ENCODE measurements at regions not wholly inside any gene's neighbourhood (a gene's known extent, or its start where the extent isn't known, plus 50 kb on each side); places are given as distances from the start of the nearest gene placed in this dataset.

DNA sequence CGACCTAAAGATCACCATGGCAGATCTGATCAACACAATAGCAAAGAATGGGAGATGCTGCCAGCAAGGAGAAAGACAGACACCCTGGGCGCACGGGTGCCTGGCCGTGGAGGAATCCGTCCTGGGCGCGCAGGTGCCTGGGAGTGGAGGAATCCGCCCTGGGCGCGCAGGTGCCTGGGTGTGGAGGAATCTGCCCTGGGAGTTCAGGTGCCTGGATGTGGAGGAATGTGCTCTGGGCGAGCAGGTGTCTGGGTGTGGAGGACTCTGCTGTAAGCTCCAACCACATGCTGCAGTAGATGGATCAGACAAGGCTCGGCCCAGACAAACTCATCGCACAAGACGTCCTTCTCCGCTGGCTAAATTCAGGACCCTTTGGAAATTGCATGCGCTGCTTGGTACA, 346.3 kb upstream of the ADARB2 start:
- CTCF ChIA-PET, result no interaction called here
- dilution Hi-C loops (cut with HindIII; ENCODE audit: low sequenced_read_pairs, unreplicated experiment) (no loop called here), in situ Hi-C loops (cut with MboI; ENCODE audit: low sequenced_read_pairs) (no loop called here), intact Hi-C loops (cut with micrococcal nuclease) (no loop called here)
- Histone ChIP-seq H2BK15ac (ENCODE audit: low read depth, low read length) (no peak overlapping the region), H2BK120ac (ENCODE audit: low read depth, low read length) (no peak overlapping the region), H3K27ac (ENCODE audit: insufficient read depth, low read length) (no peak overlapping the region), H3K4me3 (ENCODE audit: insufficient read depth, low read depth, low read length) (no peak overlapping the region), H4K91ac (ENCODE audit: insufficient read depth, low read depth, low read length) (no peak overlapping the region), H3K9me3 (ENCODE audit: control insufficient read depth, insufficient read depth, low read length) (peaks cover 30% of the 10 kb centered on the region), H3K4me1 (ENCODE audit: control insufficient read depth, insufficient read depth, low read length) (no peaks in the 10 kb centered on the region), H4K5ac (ENCODE audit: low read depth, low read length) (no peak overlapping the region), H2AFZ (replicated peaks; ENCODE audit: low read length, poor library complexity) (no peak overlapping the region), H3K23ac (ENCODE audit: low read depth, low read length) (no peak overlapping the region), H3K9ac (ENCODE audit: low read depth, low read length) (no peak overlapping the region), H3K27me3 (ENCODE audit: control insufficient read depth, insufficient read depth, low read length) (no peaks in the 10 kb centered on the region), H3K56ac (ENCODE audit: extremely low read depth, insufficient read depth, low read length) (no peak overlapping the region), H3K9me1 (ENCODE audit: insufficient read depth, low read length) (no peaks in the 10 kb centered on the region), H2BK5ac (ENCODE audit: low read depth, low read length, poor library complexity, severe bottlenecking) (no peak overlapping the region), H3K79me1 (ENCODE audit: low read depth in 1 of 2, low read length in 2 of 2) (no peaks in the 10 kb centered on the region), H2BK20ac (ENCODE audit: low read depth, low read length) (no peak overlapping the region), H4K8ac (ENCODE audit: low read depth in 2 of 2, low read length in 2 of 2) (no peak overlapping the region), H3K14ac (replicated peaks; ENCODE audit: low read depth, low read length) (no peak overlapping the region), H3K4ac (ENCODE audit: low read depth, low read length) (no peak overlapping the region), H4K20me1 (ENCODE audit: insufficient read depth, low read length) (no peaks in the 10 kb centered on the region), H3K36me3 (ENCODE audit: control insufficient read depth, insufficient read depth, low read length) (no peaks in the 10 kb centered on the region), H2AK9ac (replicated peaks; ENCODE audit: low read depth, low read length, poor library complexity) (no peak overlapping the region), H3K4me2 (ENCODE audit: low read depth, low read length) (no peak overlapping the region), H3K18ac (ENCODE audit: low read depth, low read length) (no peak overlapping the region), H2AK5ac (ENCODE audit: low read depth, low read length) (no peak overlapping the region)
- WGBS, 2 experiments (ENCODE audit: extremely low coverage in 2 of 2, insufficient read length in 1 of 2), result 70% methylated on average over 2 of the region's 16 CpGs; no CpG with 5 or more reads in 1 of the 2 experiments
- DNase-seq (no peak), ATAC-seq (ENCODE audit: low read depth) (no peak)
- POLR2A ChIA-PET (ENCODE audit: unreplicated experiment), result no interaction called here
- TF ChIP-seq BHLHE40 (IDR thresholded peaks at IDR 0.05; ENCODE audit: low read depth, low read length) (no peak), RFX5 (IDR thresholded peaks at IDR 0.05; ENCODE audit: low read depth, low read length) (no peak), SMC3 (IDR thresholded peaks at IDR 0.05; ENCODE audit: low read depth, low read length) (no peak), RCOR1 (IDR thresholded peaks at IDR 0.05; ENCODE audit: insufficient replicate concordance, low read length) (no peak), NFE2L2 (IDR thresholded peaks at IDR 0.05; ENCODE audit: low read depth, low read length) (no peak), POLR2A (IDR thresholded peaks at IDR 0.05; ENCODE audit: low read depth, low read length) (no peak), RAD21 (IDR thresholded peaks at IDR 0.05; ENCODE audit: low read length) (no peak), MAZ (IDR thresholded peaks at IDR 0.05; ENCODE audit: borderline replicate concordance, low read depth, low read length) (no peak), MXI1 (IDR thresholded peaks at IDR 0.05; ENCODE audit: borderline replicate concordance, low read depth, low read length) (no peak), CEBPB (IDR thresholded peaks at IDR 0.05; ENCODE audit: low read depth, low read length) (no peak), MAFK (IDR thresholded peaks at IDR 0.05; ENCODE audit: low read depth, low read length) (no peak), CHD1 (IDR thresholded peaks at IDR 0.05; ENCODE audit: low read depth, low read length) (no peak), FOS (IDR thresholded peaks at IDR 0.05; ENCODE audit: low read depth, low read length) (no peak), USF2 (IDR thresholded peaks at IDR 0.05; ENCODE audit: low read depth, low read length) (no peak)
- TF ChIP-seq, protein P1, sequence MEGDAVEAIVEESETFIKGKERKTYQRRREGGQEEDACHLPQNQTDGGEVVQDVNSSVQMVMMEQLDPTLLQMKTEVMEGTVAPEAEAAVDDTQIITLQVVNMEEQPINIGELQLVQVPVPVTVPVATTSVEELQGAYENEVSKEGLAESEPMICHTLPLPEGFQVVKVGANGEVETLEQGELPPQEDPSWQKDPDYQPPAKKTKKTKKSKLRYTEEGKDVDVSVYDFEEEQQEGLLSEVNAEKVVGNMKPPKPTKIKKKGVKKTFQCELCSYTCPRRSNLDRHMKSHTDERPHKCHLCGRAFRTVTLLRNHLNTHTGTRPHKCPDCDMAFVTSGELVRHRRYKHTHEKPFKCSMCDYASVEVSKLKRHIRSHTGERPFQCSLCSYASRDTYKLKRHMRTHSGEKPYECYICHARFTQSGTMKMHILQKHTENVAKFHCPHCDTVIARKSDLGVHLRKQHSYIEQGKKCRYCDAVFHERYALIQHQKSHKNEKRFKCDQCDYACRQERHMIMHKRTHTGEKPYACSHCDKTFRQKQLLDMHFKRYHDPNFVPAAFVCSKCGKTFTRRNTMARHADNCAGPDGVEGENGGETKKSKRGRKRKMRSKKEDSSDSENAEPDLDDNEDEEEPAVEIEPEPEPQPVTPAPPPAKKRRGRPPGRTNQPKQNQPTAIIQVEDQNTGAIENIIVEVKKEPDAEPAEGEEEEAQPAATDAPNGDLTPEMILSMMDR (conservative IDR thresholded peaks at IDR 0.05; ENCODE audit: low read depth, low read length), result no peak
- TF ChIP-seq, protein P2, sequence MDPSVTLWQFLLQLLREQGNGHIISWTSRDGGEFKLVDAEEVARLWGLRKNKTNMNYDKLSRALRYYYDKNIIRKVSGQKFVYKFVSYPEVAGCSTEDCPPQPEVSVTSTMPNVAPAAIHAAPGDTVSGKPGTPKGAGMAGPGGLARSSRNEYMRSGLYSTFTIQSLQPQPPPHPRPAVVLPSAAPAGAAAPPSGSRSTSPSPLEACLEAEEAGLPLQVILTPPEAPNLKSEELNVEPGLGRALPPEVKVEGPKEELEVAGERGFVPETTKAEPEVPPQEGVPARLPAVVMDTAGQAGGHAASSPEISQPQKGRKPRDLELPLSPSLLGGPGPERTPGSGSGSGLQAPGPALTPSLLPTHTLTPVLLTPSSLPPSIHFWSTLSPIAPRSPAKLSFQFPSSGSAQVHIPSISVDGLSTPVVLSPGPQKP (IDR thresholded peaks at IDR 0.05; ENCODE audit: borderline replicate concordance, low read depth, low read length), result no peak
- no TSS peak for BruUV-seq (replicated peaks)
